Endodermal cell (in vitro differentiated cells): ENCODE measurements at regions not wholly inside any gene's neighbourhood (a gene's known extent, or its start where the extent isn't known, plus 50 kb on each side); places are given as distances from the start of the nearest gene placed in this dataset.

Experiments
- DNase-seq: peaks from one replicate; pipeline ENCODE4 v3.0.0-alpha.2; 2017
- H3K27ac ChIP-seq: 2 replicates; pipeline ENCODE4 v1.5.1; 2013; ENCODE audit warnings: mild to moderate bottlenecking, low read depth, low read length, moderate library complexity
- H3K27me3 ChIP-seq: 2 replicates; pipeline ENCODE4 v1.6.1; 2013; ENCODE audit warnings: mild to moderate bottlenecking, low read length, moderate library complexity; ENCODE audit not compliant: insufficient read depth, control insufficient read depth, poor library complexity, severe bottlenecking
- H3K36me3 ChIP-seq: 2 replicates; pipeline ENCODE4 v1.7.0; 2013; ENCODE audit warnings: mild to moderate bottlenecking, low read length, moderate library complexity; ENCODE audit not compliant: control insufficient read depth, insufficient read depth
- H3K4me1 ChIP-seq: one replicate; pipeline ENCODE4 v1.7.0; 2013; ENCODE audit warnings: low read length; ENCODE audit not compliant: control insufficient read depth, insufficient read depth
- H3K4me3 ChIP-seq: 2 replicates; pipeline ENCODE4 v1.5.1; 2013; ENCODE audit warnings: mild to moderate bottlenecking, low read length, moderate library complexity
- H3K9ac ChIP-seq: 2 replicates; pipeline ENCODE4 v1.6.1; 2013; ENCODE audit warnings: mild to moderate bottlenecking, low read length, moderate library complexity; ENCODE audit not compliant: poor library complexity, severe bottlenecking; ENCODE audit errors: extremely low read depth
- H3K9me3 ChIP-seq: 2 replicates; pipeline ENCODE4 v1.6.1; 2013; ENCODE audit warnings: mild to moderate bottlenecking, low read length, moderate library complexity; ENCODE audit not compliant: control insufficient read depth
- H3K27ac Mint-ChIP-seq: 2 replicates; pipeline ENCODE4 v1.8.0; 2020; ENCODE audit warnings: mixed read lengths
- H3K27me3 Mint-ChIP-seq: 2 replicates; pipeline ENCODE4 v1.8.0; 2021; ENCODE audit warnings: mild to moderate bottlenecking, mixed read lengths; ENCODE audit not compliant: insufficient read depth
- H3K36me3 Mint-ChIP-seq: 2 replicates; pipeline ENCODE4 v1.8.0; 2020; ENCODE audit warnings: low read depth, mixed read lengths
- H3K4me1 Mint-ChIP-seq: 2 replicates; pipeline ENCODE4 v1.8.0; 2020; ENCODE audit warnings: mixed read lengths
- H3K4me3 Mint-ChIP-seq: 2 replicates; pipeline ENCODE4 v1.8.0; 2020; ENCODE audit warnings: mild to moderate bottlenecking, moderate library complexity, mixed read lengths
- H3K9me3 Mint-ChIP-seq: 2 replicates; pipeline ENCODE4 v1.8.0; 2020; ENCODE audit warnings: mild to moderate bottlenecking, mixed read lengths
- CTCF ChIP-seq: fragments of 200-600 bp; sonication (generic); conservative IDR thresholded peaks from 2 replicates; pipeline ENCODE4 v1.5.0; 2021; ENCODE audit warnings: antibody characterized with exemption, mild to moderate bottlenecking
- WGBS, 2 experiments: methylation state at CpG; one replicate each; pipeline versions ENCODE4 v1.1.5 to v1.1.7; 2013; ENCODE audit warnings: missing lambda C conversion rate in 2 of 2, mixed read lengths in 1 of 2; ENCODE audit not compliant: insufficient coverage in 1 of 2, insufficient read length in 1 of 2; 5-methylcytosine and 5-hydroxymethylcytosine counted together

GRCh38 chr2:65920659-65921058 is 488.3 kb upstream of the SPRED2 start:
- TF ChIP-seq CTCF = no peak
- peaks cover 13% of the 10 kb centered on the region for H3K27me3 Mint-ChIP-seq
- H3K9me3 ChIP-seq = no peaks in the 10 kb centered on the region
- H3K36me3 ChIP-seq = no peaks in the 10 kb centered on the region
- H3K4me1 Mint-ChIP-seq = no peaks in the 10 kb centered on the region
- no peak overlapping the region for H3K27ac Mint-ChIP-seq
- peaks cover 3% of the 10 kb centered on the region for H3K4me1 ChIP-seq
- DNase-seq = no peak
- no peaks in the 10 kb centered on the region for H3K27me3 ChIP-seq
- no peak overlapping the region for H3K27ac ChIP-seq
- H3K36me3 Mint-ChIP-seq = no peaks in the 10 kb centered on the region
- no peak overlapping the region for H3K4me3 Mint-ChIP-seq
- H3K9ac ChIP-seq = no peak overlapping the region
- H3K4me3 ChIP-seq = no peak overlapping the region
- no peaks in the 10 kb centered on the region for H3K9me3 Mint-ChIP-seq
- 95 to 96% methylated on average over 5 to 6 of the region's 6 CpGs for WGBS, 2 experiments

- H3K4me1 ChIP-seq = peaks cover 3% of the 10 kb centered on the region
- no peak overlapping the region for H3K27ac ChIP-seq
- DNase-seq = peak; percentile 47
- H3K4me1 Mint-ChIP-seq = no peaks in the 10 kb centered on the region
- H3K27me3 Mint-ChIP-seq = peaks cover 13% of the 10 kb centered on the region
- H3K4me3 Mint-ChIP-seq = no peak overlapping the region
- no peaks in the 10 kb centered on the region for H3K36me3 Mint-ChIP-seq
- H3K27ac Mint-ChIP-seq = no peak overlapping the region
- peak; percentile 48 for TF ChIP-seq CTCF
- H3K36me3 ChIP-seq = no peaks in the 10 kb centered on the region
- no peaks in the 10 kb centered on the region for H3K9me3 ChIP-seq
- no peaks in the 10 kb centered on the region for H3K27me3 ChIP-seq
- H3K4me3 ChIP-seq = no peak overlapping the region
- 44 to 80% methylated on average over 5 to 7 of the region's 7 CpGs for WGBS, 2 experiments
- H3K9ac ChIP-seq = no peak overlapping the region
- no peaks in the 10 kb centered on the region for H3K9me3 Mint-ChIP-seq
Measured at GRCh38 chr2:65919550-65920188, 487.3 kb upstream of the SPRED2 start.

GRCh38 chr2:65918760-65919187 is 486.4 kb upstream of the SPRED2 start:
- H3K4me1 Mint-ChIP-seq = peaks cover 5% of the 10 kb centered on the region
- no peak overlapping the region for H3K4me3 Mint-ChIP-seq
- peak; percentile 69 for TF ChIP-seq CTCF
- H3K9ac ChIP-seq = no peak overlapping the region
- no peak overlapping the region for H3K27ac Mint-ChIP-seq
- no peak overlapping the region for H3K27ac ChIP-seq
- WGBS, 2 experiments = 95 to 100% methylated on average over 1 to 3 of the region's 3 CpGs
- peaks cover 13% of the 10 kb centered on the region for H3K27me3 Mint-ChIP-seq
- H3K4me1 ChIP-seq = peaks cover 3% of the 10 kb centered on the region
- H3K36me3 Mint-ChIP-seq = no peaks in the 10 kb centered on the region
- no peak for DNase-seq
- no peak overlapping the region for H3K4me3 ChIP-seq
- H3K27me3 ChIP-seq = no peaks in the 10 kb centered on the region
- no peaks in the 10 kb centered on the region for H3K9me3 Mint-ChIP-seq
- no peaks in the 10 kb centered on the region for H3K36me3 ChIP-seq
- no peaks in the 10 kb centered on the region for H3K9me3 ChIP-seq
